Inferior parietal cortex (tissue), 1 donor: ENCODE measurements at regions not wholly inside any gene's neighbourhood (a gene's known extent, or its start where the extent isn't known, plus 50 kb on each side); places are given as distances from the start of the nearest gene placed in this dataset.

Experiments
- DNase-seq: peaks from one replicate; pipeline ENCODE4 v3.0.0-alpha.2; 2016; ENCODE audit errors: extremely low spot score

GRCh38 chr4:54495091-54495490 is 162.7 kb upstream of the KIT start:
- DNase-seq: no peak

- no peak for DNase-seq
These were observed 162.1 kb upstream of the KIT start for GRCh38 chr4:54495641-54496040.

- no peak for DNase-seq
These were observed 161.3 kb upstream of the KIT start for GRCh38 chr4:54496412-54496811.

GRCh38 chr4:54497947-54498346 is 159.8 kb upstream of the KIT start:
- DNase-seq: no peak

- no peak for DNase-seq
These were observed 159.1 kb upstream of the KIT start for GRCh38 chr4:54498661-54499111.

GRCh38 chr4:54499308-54500074 is 158.3 kb upstream of the KIT start:
- no peak for DNase-seq

- DNase-seq: no peak
These were observed 152.4 kb upstream of the KIT start for GRCh38 chr4:54505362-54505761.

- no peak for DNase-seq
These were observed 151.8 kb upstream of the KIT start for GRCh38 chr4:54505996-54506395.

GRCh38 chr4:54509057-54509456 is 148.7 kb upstream of the KIT start:
- no peak for DNase-seq

- DNase-seq: no peak
These were observed 144.6 kb upstream of the KIT start for GRCh38 chr4:54513204-54513603.

- DNase-seq: no peak
These were observed 144.0 kb upstream of the KIT start for GRCh38 chr4:54513741-54514140.

- DNase-seq: no peak
These were observed 141.1 kb upstream of the KIT start for GRCh38 chr4:54516556-54517215.

GRCh38 chr4:54517781-54518444 is 139.8 kb upstream of the KIT start:
- no peak for DNase-seq

- no peak for DNase-seq
These were observed 132.2 kb upstream of the KIT start for GRCh38 chr4:54525602-54526001.

- DNase-seq: no peak
These were observed 131.2 kb upstream of the KIT start for GRCh38 chr4:54526560-54526959.

GRCh38 chr4:54527532-54527931 is 130.2 kb upstream of the KIT start:
- no peak for DNase-seq

GRCh38 chr4:54539500-54540029 is 118.2 kb upstream of the KIT start:
- DNase-seq: peak; percentile 27

- DNase-seq: no peak
These were observed 116.8 kb upstream of the KIT start for GRCh38 chr4:54540931-54541330.

- DNase-seq: no peak
These were observed 116.2 kb upstream of the KIT start for GRCh38 chr4:54541426-54542118.

GRCh38 chr4:54542119-54542438 is 115.7 kb upstream of the KIT start:
- DNase-seq: no peak

GRCh38 chr4:54542540-54543041 is 115.2 kb upstream of the KIT start:
- peak; percentile 6 for DNase-seq
